ENCODE measurements at regions not wholly inside any gene's neighbourhood (a gene's known extent, or its start where the extent isn't known, plus 50 kb on each side); places are given as distances from the start of the nearest gene placed in this dataset.

GRCh38 chr5:4164167-4164566 is 568.5 kb downstream of the IRX1 start:
- POLR2A ChIA-PET = no interaction called here
- H3K4me1 ChIP-seq (ENCODE audit: control insufficient read depth in 2 of 2, insufficient read depth in 2 of 2, low read length in 2 of 2) = no peaks in the 10 kb centered on the region
- intact Hi-C loops (cut with micrococcal nuclease) = no loop called here
- H3K9ac ChIP-seq (ENCODE audit: low read length) = no peak overlapping the region
- Mint-ChIP-seq H3K9me3 (ENCODE audit: insufficient read depth) (no peaks in the 10 kb centered on the region), H3K4me3 (no peak overlapping the region), H3K4me1 (no peaks in the 10 kb centered on the region), H3K27ac (no peak overlapping the region), H3K27me3 (no peaks in the 10 kb centered on the region)
- no peaks in the 10 kb centered on the region for H3K27me3 ChIP-seq (replicated peaks in 1 of 4; ENCODE audit: control extremely low read depth in 1 of 4, control insufficient read depth in 3 of 4, insufficient read depth in 4 of 4, low read length in 3 of 4)
- no peak for TF ChIP-seq CTCF (IDR thresholded peaks at IDR 0.05)
- no peak for TF ChIP-seq EZH2 (IDR thresholded peaks at IDR 0.05; ENCODE audit: borderline replicate concordance, insufficient read depth, low read depth, low read length, poor library complexity, severe bottlenecking)
- no peak overlapping the region for H3K27ac ChIP-seq (ENCODE audit: low read length in 2 of 2)
- no peaks in the 10 kb centered on the region for H3K79me2 ChIP-seq (ENCODE audit: control insufficient read depth, insufficient read depth, low read length)
- no peaks in the 10 kb centered on the region for H4K20me1 ChIP-seq (ENCODE audit: control insufficient read depth, insufficient read depth, low read length, poor library complexity, severe bottlenecking)
- H3K9me3 ChIP-seq (ENCODE audit: control extremely low read depth in 1 of 3, control insufficient read depth in 2 of 3, insufficient read depth in 1 of 3, low read length in 2 of 3) = no peaks in the 10 kb centered on the region
- ATAC-seq (ENCODE audit: low read depth) = no peak
- H2AFZ ChIP-seq (ENCODE audit: insufficient read depth, low read depth, low read length, poor library complexity, severe bottlenecking) = no peak overlapping the region
- no peaks in the 10 kb centered on the region for H3K36me3 ChIP-seq (replicated peaks in 1 of 2; ENCODE audit: control extremely low read depth in 1 of 2, control insufficient read depth in 1 of 2, extremely low read depth in 1 of 2, insufficient read depth in 2 of 2, low read length in 1 of 2)
- H3K4me3 ChIP-seq (ENCODE audit: control extremely low read depth in 1 of 5, extremely low read depth in 1 of 5, insufficient read depth in 1 of 5, low read depth in 2 of 5, low read length in 4 of 5) = no peak overlapping the region
- 89% methylated on average over 3 of the region's 6 CpGs for WGBS (ENCODE audit: insufficient coverage)
- CTCF ChIA-PET = no interaction called here
- H3K4me2 ChIP-seq (replicated peaks; ENCODE audit: low read depth, low read length, poor library complexity, severe bottlenecking) = no peak overlapping the region
- no peak for DNase-seq

GRCh38 chr5:4180703-4181102 is 585.1 kb downstream of the IRX1 start:
- WGBS (ENCODE audit: insufficient coverage) = 81% methylated on average over 5 of the region's 5 CpGs
- TF ChIP-seq EZH2 (IDR thresholded peaks at IDR 0.05; ENCODE audit: borderline replicate concordance, insufficient read depth, low read depth, low read length, poor library complexity, severe bottlenecking) = no peak
- TF ChIP-seq CTCF (IDR thresholded peaks at IDR 0.05) = no peak

More at GRCh38 chr5:4180703-4181102, 585.1 kb downstream of the IRX1 start:
- ATAC-seq (ENCODE audit: low read depth) (no peak), DNase-seq (no peak)
- H3K4me1 Mint-ChIP-seq = no peaks in the 10 kb centered on the region
- no peak overlapping the region for H3K4me2 ChIP-seq (replicated peaks; ENCODE audit: low read depth, low read length, poor library complexity, severe bottlenecking)
- H3K4me3 ChIP-seq (ENCODE audit: control extremely low read depth in 1 of 5, extremely low read depth in 1 of 5, insufficient read depth in 1 of 5, low read depth in 2 of 5, low read length in 4 of 5) = no peak overlapping the region
- H3K27ac Mint-ChIP-seq = no peak overlapping the region
- no peak overlapping the region for H3K9ac ChIP-seq (ENCODE audit: low read length)
- no peaks in the 10 kb centered on the region for H3K27me3 ChIP-seq (replicated peaks in 1 of 4; ENCODE audit: control extremely low read depth in 1 of 4, control insufficient read depth in 3 of 4, insufficient read depth in 4 of 4, low read length in 3 of 4)
- peaks cover 5% of the 10 kb centered on the region for H3K9me3 Mint-ChIP-seq (ENCODE audit: insufficient read depth)
- H3K9me3 ChIP-seq (ENCODE audit: control extremely low read depth in 1 of 3, control insufficient read depth in 2 of 3, insufficient read depth in 1 of 3, low read length in 2 of 3) = peaks cover 0 to 6% (median 0%) of the 10 kb centered on the region in 3 donors
- no peak overlapping the region for H3K27ac ChIP-seq (ENCODE audit: low read length in 2 of 2)
- H3K36me3 ChIP-seq (replicated peaks in 1 of 2; ENCODE audit: control extremely low read depth in 1 of 2, control insufficient read depth in 1 of 2, extremely low read depth in 1 of 2, insufficient read depth in 2 of 2, low read length in 1 of 2) = no peaks in the 10 kb centered on the region
- POLR2A ChIA-PET = no interaction called here
- H3K27me3 Mint-ChIP-seq = no peaks in the 10 kb centered on the region
- no peaks in the 10 kb centered on the region for H4K20me1 ChIP-seq (ENCODE audit: control insufficient read depth, insufficient read depth, low read length, poor library complexity, severe bottlenecking)
- H3K4me1 ChIP-seq (ENCODE audit: control insufficient read depth in 2 of 2, insufficient read depth in 2 of 2, low read length in 2 of 2) = no peaks in the 10 kb centered on the region
- H3K79me2 ChIP-seq (ENCODE audit: control insufficient read depth, insufficient read depth, low read length) = no peaks in the 10 kb centered on the region
- intact Hi-C loops (cut with micrococcal nuclease) = no loop called here
- H2AFZ ChIP-seq (ENCODE audit: insufficient read depth, low read depth, low read length, poor library complexity, severe bottlenecking) = no peak overlapping the region
- H3K4me3 Mint-ChIP-seq = no peak overlapping the region
- CTCF ChIA-PET = no interaction called here
